ENCODE measurements at regions not wholly inside any gene's neighbourhood (a gene's known extent, or its start where the extent isn't known, plus 50 kb on each side); places are given as distances from the start of the nearest gene placed in this dataset.

GRCh38 chr1:36743286-36744005, 260.7 kb upstream of the CSF3R start:
- H3K4me1 ChIP-seq (ENCODE audit: control insufficient read depth, insufficient read depth, low read length): no peaks in the 10 kb centered on the region
- H3K9me3 ChIP-seq (ENCODE audit: control insufficient read depth in 2 of 2, low read length in 2 of 2): peaks cover 3 to 6% of the 10 kb centered on the region in 2 donors
- H3K9ac ChIP-seq (ENCODE audit: low read length in 2 of 2): no peak overlapping the region
- no peaks in the 10 kb centered on the region for H3K36me3 ChIP-seq (ENCODE audit: control insufficient read depth in 2 of 2, insufficient read depth in 2 of 2, low read length in 2 of 2)
- no peak overlapping the region for H3K4me3 ChIP-seq (ENCODE audit: low read length in 2 of 2)
- no peak overlapping the region for H3K27ac ChIP-seq (ENCODE audit: low read length)
- peaks cover 9 to 16% of the 10 kb centered on the region in 2 donors for H3K27me3 ChIP-seq (ENCODE audit: control insufficient read depth in 1 of 2, insufficient read depth in 2 of 2, low read length in 2 of 2)

- Histone ChIP-seq H3K9ac (ENCODE audit: low read length in 2 of 2) (no peak overlapping the region), H3K27ac (ENCODE audit: low read length) (no peak overlapping the region), H3K27me3 (ENCODE audit: control insufficient read depth in 1 of 2, insufficient read depth in 2 of 2, low read length in 2 of 2) (peaks cover 19 to 24% of the 10 kb centered on the region in 2 donors), H3K36me3 (ENCODE audit: control insufficient read depth in 2 of 2, insufficient read depth in 2 of 2, low read length in 2 of 2) (no peaks in the 10 kb centered on the region), H3K4me3 (ENCODE audit: low read length in 2 of 2) (no peak overlapping the region), H3K4me1 (ENCODE audit: control insufficient read depth, insufficient read depth, low read length) (no peaks in the 10 kb centered on the region), H3K9me3 (ENCODE audit: control insufficient read depth in 2 of 2, low read length in 2 of 2) (peaks cover 3 to 5% of the 10 kb centered on the region in 2 donors)
These were observed 258.4 kb upstream of the CSF3R start for GRCh38 chr1:36741066-36741465.

- no peaks in the 10 kb centered on the region for H3K36me3 ChIP-seq (ENCODE audit: control insufficient read depth in 2 of 2, insufficient read depth in 2 of 2, low read length in 2 of 2)
- peaks cover 3 to 5% of the 10 kb centered on the region in 2 donors for H3K9me3 ChIP-seq (ENCODE audit: control insufficient read depth in 2 of 2, low read length in 2 of 2)
- H3K4me3 ChIP-seq (ENCODE audit: low read length in 2 of 2): no peak overlapping the region
- peaks cover 20 to 25% of the 10 kb centered on the region in 2 donors for H3K27me3 ChIP-seq (ENCODE audit: control insufficient read depth in 1 of 2, insufficient read depth in 2 of 2, low read length in 2 of 2)
- no peaks in the 10 kb centered on the region for H3K4me1 ChIP-seq (ENCODE audit: control insufficient read depth, insufficient read depth, low read length)
- no peak overlapping the region for H3K27ac ChIP-seq (ENCODE audit: low read length)
- no peak overlapping the region for H3K9ac ChIP-seq (ENCODE audit: low read length in 2 of 2)
These were observed 257.7 kb upstream of the CSF3R start for GRCh38 chr1:36740446-36740845.

DNA sequence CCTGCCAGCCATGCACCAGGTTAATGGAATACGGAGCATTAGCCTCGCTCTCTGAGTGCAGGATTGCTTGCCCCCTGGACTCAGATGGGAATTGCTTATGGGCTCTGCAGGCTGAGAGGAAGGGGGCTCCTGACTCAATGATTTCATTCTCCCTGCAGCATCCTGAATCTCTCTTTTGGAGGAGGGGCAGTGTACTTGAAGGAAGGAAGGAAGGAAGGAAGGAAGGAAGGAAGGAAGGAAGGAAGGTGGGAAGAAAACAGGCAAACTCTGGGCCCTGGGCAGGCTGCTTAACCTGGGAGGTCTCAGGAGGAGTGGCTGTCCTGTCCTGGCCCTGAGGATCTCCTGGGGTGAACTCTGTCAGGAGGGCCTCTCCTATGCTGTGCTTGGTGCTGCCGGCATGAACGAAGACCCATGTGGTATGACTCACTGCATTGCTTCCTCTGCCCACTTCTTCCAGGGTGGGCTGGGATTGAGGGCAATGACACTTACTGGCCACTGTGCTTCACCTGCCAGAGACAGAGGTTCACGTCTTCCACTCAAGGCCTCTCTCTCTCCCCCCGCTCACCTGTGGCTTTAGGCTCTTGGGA, 257.1 kb upstream of the CSF3R start:
- Histone ChIP-seq H3K9ac (ENCODE audit: low read length in 2 of 2) (no peak overlapping the region), H3K27me3 (ENCODE audit: control insufficient read depth in 1 of 2, insufficient read depth in 2 of 2, low read length in 2 of 2) (peaks cover 20 to 28% of the 10 kb centered on the region in 2 donors), H3K9me3 (ENCODE audit: control insufficient read depth in 2 of 2, low read length in 2 of 2) (peaks cover 3 to 5% of the 10 kb centered on the region in 2 donors), H3K27ac (ENCODE audit: low read length) (no peak overlapping the region), H3K36me3 (ENCODE audit: control insufficient read depth in 2 of 2, insufficient read depth in 2 of 2, low read length in 2 of 2) (no peaks in the 10 kb centered on the region), H3K4me1 (ENCODE audit: control insufficient read depth, insufficient read depth, low read length) (no peaks in the 10 kb centered on the region), H3K4me3 (ENCODE audit: low read length in 2 of 2) (no peak overlapping the region)

DNA sequence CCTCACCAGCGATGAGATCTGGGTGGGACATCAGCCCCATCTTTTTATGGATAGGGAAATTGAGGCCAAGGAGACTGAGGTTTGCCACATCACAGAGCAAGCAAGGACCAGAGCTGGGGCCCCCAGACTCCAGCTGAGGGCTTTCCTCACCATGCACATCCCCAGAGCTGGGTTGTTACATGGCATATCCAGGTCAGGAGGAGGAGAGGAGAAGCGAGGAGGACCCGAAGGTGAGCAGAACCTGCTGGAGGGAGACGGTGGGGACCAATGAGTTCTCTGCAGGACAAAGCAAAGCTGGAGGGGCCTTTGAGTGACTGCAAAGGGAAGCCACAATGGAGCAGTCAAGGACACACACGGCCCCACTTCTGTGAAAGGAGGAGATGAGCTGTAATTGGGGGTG, 255.5 kb upstream of the CSF3R start:
- peaks cover 3 to 5% of the 10 kb centered on the region in 2 donors for H3K9me3 ChIP-seq (ENCODE audit: control insufficient read depth in 2 of 2, low read length in 2 of 2)
- H3K27me3 ChIP-seq (ENCODE audit: control insufficient read depth in 1 of 2, insufficient read depth in 2 of 2, low read length in 2 of 2): peaks cover 22 to 32% of the 10 kb centered on the region in 2 donors
- H3K27ac ChIP-seq (ENCODE audit: low read length): no peak overlapping the region

GRCh38 chr1:36737767-36738166, 255.1 kb upstream of the CSF3R start:
- Histone ChIP-seq H3K9me3 (ENCODE audit: control insufficient read depth in 2 of 2, low read length in 2 of 2) (peaks cover 3 to 5% of the 10 kb centered on the region in 2 donors), H3K36me3 (ENCODE audit: control insufficient read depth in 2 of 2, insufficient read depth in 2 of 2, low read length in 2 of 2) (no peaks in the 10 kb centered on the region), H3K4me3 (ENCODE audit: low read length in 2 of 2) (no peak overlapping the region), H3K9ac (ENCODE audit: low read length in 2 of 2) (no peak overlapping the region), H3K27me3 (ENCODE audit: control insufficient read depth in 1 of 2, insufficient read depth in 2 of 2, low read length in 2 of 2) (peaks cover 22 to 33% of the 10 kb centered on the region in 2 donors), H3K4me1 (ENCODE audit: control insufficient read depth, insufficient read depth, low read length) (no peaks in the 10 kb centered on the region), H3K27ac (ENCODE audit: low read length) (no peak overlapping the region)

More for the DNA sequence above, 255.5 kb upstream of the CSF3R start:
- Histone ChIP-seq H3K4me3 (ENCODE audit: low read length in 2 of 2) (no peak overlapping the region), H3K36me3 (ENCODE audit: control insufficient read depth in 2 of 2, insufficient read depth in 2 of 2, low read length in 2 of 2) (no peaks in the 10 kb centered on the region), H3K9ac (ENCODE audit: low read length in 2 of 2) (no peak overlapping the region), H3K4me1 (ENCODE audit: control insufficient read depth, insufficient read depth, low read length) (no peaks in the 10 kb centered on the region)

GRCh38 chr1:36737038-36737555, 254.4 kb upstream of the CSF3R start:
- Histone ChIP-seq H3K36me3 (ENCODE audit: control insufficient read depth in 2 of 2, insufficient read depth in 2 of 2, low read length in 2 of 2) (no peaks in the 10 kb centered on the region), H3K9me3 (ENCODE audit: control insufficient read depth in 2 of 2, low read length in 2 of 2) (peaks cover 3 to 5% of the 10 kb centered on the region in 2 donors), H3K27ac (ENCODE audit: low read length) (no peak overlapping the region), H3K4me3 (ENCODE audit: low read length in 2 of 2) (no peak overlapping the region), H3K4me1 (ENCODE audit: control insufficient read depth, insufficient read depth, low read length) (no peaks in the 10 kb centered on the region), H3K27me3 (ENCODE audit: control insufficient read depth in 1 of 2, insufficient read depth in 2 of 2, low read length in 2 of 2) (peaks cover 22 to 35% of the 10 kb centered on the region in 2 donors), H3K9ac (ENCODE audit: low read length in 2 of 2) (no peak overlapping the region)

GRCh38 chr1:36735939-36736730, 253.4 kb upstream of the CSF3R start:
- peaks cover 3 to 5% of the 10 kb centered on the region in 2 donors for H3K9me3 ChIP-seq (ENCODE audit: control insufficient read depth in 2 of 2, low read length in 2 of 2)
- no peak overlapping the region for H3K4me3 ChIP-seq (ENCODE audit: low read length in 2 of 2)
- no peaks in the 10 kb centered on the region for H3K4me1 ChIP-seq (ENCODE audit: control insufficient read depth, insufficient read depth, low read length)
- no peak overlapping the region for H3K9ac ChIP-seq (ENCODE audit: low read length in 2 of 2)
- H3K36me3 ChIP-seq (ENCODE audit: control insufficient read depth in 2 of 2, insufficient read depth in 2 of 2, low read length in 2 of 2): no peaks in the 10 kb centered on the region
- no peak overlapping the region for H3K27ac ChIP-seq (ENCODE audit: low read length)
- peaks cover 22 to 35% of the 10 kb centered on the region in 2 donors for H3K27me3 ChIP-seq (ENCODE audit: control insufficient read depth in 1 of 2, insufficient read depth in 2 of 2, low read length in 2 of 2)

DNA sequence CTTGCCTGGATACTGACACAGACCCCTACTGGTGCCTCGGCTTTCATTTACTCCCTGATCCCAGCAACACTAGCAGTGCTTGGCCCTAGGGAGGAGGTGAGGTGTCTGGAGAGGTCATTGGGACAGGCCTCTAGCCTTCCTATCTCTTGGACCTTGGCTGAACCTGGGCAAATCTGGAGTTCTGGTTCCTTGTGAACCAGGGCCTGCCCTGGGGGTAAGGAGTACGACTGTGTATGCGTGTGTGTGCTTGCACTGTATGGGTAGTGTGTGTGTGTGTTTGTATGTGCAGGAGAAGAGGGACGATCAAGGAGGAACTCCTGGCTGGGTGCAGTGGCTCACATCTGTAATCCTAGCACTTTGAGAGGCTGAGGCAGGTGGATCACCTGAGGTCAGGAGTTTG, 252.7 kb upstream of the CSF3R start:
- H3K27me3 ChIP-seq (ENCODE audit: control insufficient read depth in 1 of 2, insufficient read depth in 2 of 2, low read length in 2 of 2): peaks cover 22 to 34% of the 10 kb centered on the region in 2 donors
- no peaks in the 10 kb centered on the region for H3K36me3 ChIP-seq (ENCODE audit: control insufficient read depth in 2 of 2, insufficient read depth in 2 of 2, low read length in 2 of 2)
- peaks cover 0 to 5% of the 10 kb centered on the region in 2 donors for H3K9me3 ChIP-seq (ENCODE audit: control insufficient read depth in 2 of 2, low read length in 2 of 2)
- no peak overlapping the region for H3K4me3 ChIP-seq (ENCODE audit: low read length in 2 of 2)
- no peaks in the 10 kb centered on the region for H3K4me1 ChIP-seq (ENCODE audit: control insufficient read depth, insufficient read depth, low read length)
- H3K9ac ChIP-seq (ENCODE audit: low read length in 2 of 2): no peak overlapping the region
- no peak overlapping the region for H3K27ac ChIP-seq (ENCODE audit: low read length)

- Histone ChIP-seq H3K4me3 (ENCODE audit: low read length in 2 of 2) (no peak overlapping the region), H3K36me3 (ENCODE audit: control insufficient read depth in 2 of 2, insufficient read depth in 2 of 2, low read length in 2 of 2) (no peaks in the 10 kb centered on the region), H3K27me3 (ENCODE audit: control insufficient read depth in 1 of 2, insufficient read depth in 2 of 2, low read length in 2 of 2) (peaks cover 20 to 25% of the 10 kb centered on the region in 2 donors), H3K9me3 (ENCODE audit: control insufficient read depth in 2 of 2, low read length in 2 of 2) (no peaks in the 10 kb centered on the region), H3K9ac (ENCODE audit: low read length in 2 of 2) (no peak overlapping the region), H3K27ac (ENCODE audit: low read length) (no peak overlapping the region), H3K4me1 (ENCODE audit: control insufficient read depth, insufficient read depth, low read length) (no peaks in the 10 kb centered on the region)
These were observed 251.6 kb upstream of the CSF3R start for GRCh38 chr1:36734356-36734755.

Data from stomach smooth muscle (tissue), 2 donors.